H1 (cell line): ENCODE measurements at regions not wholly inside any gene's neighbourhood (a gene's known extent, or its start where the extent isn't known, plus 50 kb on each side); places are given as distances from the start of the nearest gene placed in this dataset.
A peak's percentile ranks its signal among the peaks of the same experiment; 100 is the strongest.

Experiments used
- CTCF ChIA-PET: fragments of 300-600 bp; sonication (Branson Sonifier 250); formaldehyde crosslinking; loops from one replicate; lab custom pipeline; 2021; ENCODE audit not compliant: partially characterized antibody; lab: Charles Lee
- POLR2A ChIA-PET: fragments of 300-600 bp; sonication (Branson Sonifier 250); formaldehyde crosslinking; loops from one replicate; lab custom pipeline; 2021; ENCODE audit warnings: inconsistent platforms; ENCODE audit not compliant: partially characterized antibody; lab: Charles Lee
- DNase-seq, 2 experiments: peaks; one replicate each; pipeline versions ENCODE4 v3.0.0 to v3.0.0-alpha.2; 2010 to 2022; ENCODE audit warnings: low spot score in 2 of 2, low read depth in 1 of 2, mixed read lengths in 1 of 2
- FAIRE-seq: peaks from 2 replicates; lab custom pipeline; 2011; peaks lifted over from hg19 to GRCh38; lab: Jason Lieb, UNC
- H2AFZ ChIP-seq: 2 replicates; pipeline ENCODE4 v1.8.1; 2012; ENCODE audit warnings: low read length, inconsistent platforms
- H2AK5ac ChIP-seq: 2 replicates; pipeline ENCODE4 v1.6.1; 2013; ENCODE audit warnings: low read depth, low read length
- H2BK120ac ChIP-seq: replicated peaks from 2 replicates; pipeline ENCODE3; 2013; ENCODE audit warnings: low read depth, low read length, inconsistent platforms
- H2BK12ac ChIP-seq: 2 replicates; pipeline ENCODE4 v1.6.1; 2013; ENCODE audit warnings: low read depth, low read length
- H2BK15ac ChIP-seq: 2 replicates; pipeline ENCODE4 v1.6.1; 2013; ENCODE audit warnings: low read length
- H2BK20ac ChIP-seq: 2 replicates; pipeline ENCODE4 v1.6.1; 2013; ENCODE audit warnings: low read length
- H2BK5ac ChIP-seq: 2 replicates; pipeline ENCODE4 v1.6.1; 2013; ENCODE audit warnings: low read depth, low read length
- H3K14ac ChIP-seq: 2 replicates; pipeline ENCODE4 v1.6.1; 2013; ENCODE audit warnings: inconsistent platforms; ENCODE audit not compliant: insufficient read length
- H3K18ac ChIP-seq: 2 replicates; pipeline ENCODE4 v1.6.1; 2013; ENCODE audit warnings: low read length; ENCODE audit errors: extremely low read depth
- H3K23ac ChIP-seq: 2 replicates; pipeline ENCODE4 v1.6.1; 2013; ENCODE audit warnings: inconsistent platforms; ENCODE audit not compliant: insufficient read length
- H3K23me2 ChIP-seq: 2 replicates; pipeline ENCODE4 v1.6.1; 2013; ENCODE audit warnings: low read depth, low read length
- H3K27ac ChIP-seq: 2 replicates; pipeline ENCODE4 v1.6.1; 2011; ENCODE audit warnings: low read depth, low read length, inconsistent platforms
- H3K27me3 ChIP-seq, 4 experiments: replicated peaks in 1 of 4; 1 replicate in 1 of 4; 2 replicates in 3 of 4; pipeline versions ENCODE4 v1.6.1 to v1.8.1; 2011 to 2013; ENCODE audit warnings: low read length in 3 of 4, mild to moderate bottlenecking in 3 of 4, inconsistent platforms in 2 of 4, mixed read lengths in 2 of 4, moderate library complexity in 1 of 4; ENCODE audit not compliant: control insufficient read depth in 3 of 4, insufficient read depth in 3 of 4; ENCODE audit errors: extremely low read depth in 1 of 4
- H3K36me3 ChIP-seq, 4 experiments: 2 replicates each; pipeline versions ENCODE4 v1.6.1 to v1.8.1; 2011 to 2013; ENCODE audit warnings: mild to moderate bottlenecking in 4 of 4, low read length in 3 of 4, moderate library complexity in 2 of 4, control low read depth in 1 of 4, inconsistent platforms in 1 of 4; ENCODE audit not compliant: insufficient read depth in 4 of 4, control insufficient read depth in 2 of 4
- H3K4ac ChIP-seq: replicated peaks from 2 replicates; pipeline ENCODE3; 2013; ENCODE audit warnings: low read length, low read depth, mixed read lengths, inconsistent platforms; ENCODE audit not compliant: insufficient read length
- H3K4me1 ChIP-seq, 4 experiments: replicated peaks in 1 of 4; 1 replicate in 1 of 4; 2 replicates in 3 of 4; pipeline versions ENCODE4 v1.6.1 to v1.8.1; 2011 to 2013; ENCODE audit warnings: low read length in 3 of 4, inconsistent platforms in 2 of 4, mixed read lengths in 1 of 4; ENCODE audit not compliant: insufficient read depth in 4 of 4, control insufficient read depth in 3 of 4
- H3K4me2 ChIP-seq, 2 experiments: 2 replicates each; pipeline versions ENCODE4 v1.6.1 to v1.8.1; 2011 to 2013; ENCODE audit warnings: low read depth in 2 of 2, low read length in 2 of 2, control low read depth in 1 of 2, inconsistent platforms in 1 of 2, mild to moderate bottlenecking in 1 of 2; ENCODE audit not compliant: insufficient read depth in 1 of 2
- H3K4me3 ChIP-seq, 4 experiments: fragments of 200-600, 300-600 bp in 1 of 4; sonication (generic), shearing (Covaris generic), sonication (Bioruptor Twin) in 1 of 4; 2 replicates each; pipeline versions ENCODE4 v1.5.1 to v1.8.1; 2011 to 2016; ENCODE audit warnings: low read length in 4 of 4, low read depth in 3 of 4, control low read depth in 2 of 4, inconsistent platforms in 2 of 4, mild to moderate bottlenecking in 2 of 4, mixed read lengths in 1 of 4, moderate library complexity in 1 of 4; ENCODE audit not compliant: insufficient read depth in 2 of 4; ENCODE audit errors: extremely low read depth in 1 of 4
- H3K56ac ChIP-seq: replicated peaks from 2 replicates; pipeline ENCODE3; 2013; ENCODE audit warnings: low read depth, mild to moderate bottlenecking, mixed read lengths, low read length, inconsistent platforms; ENCODE audit not compliant: insufficient read length
- H3K79me1 ChIP-seq: 2 replicates; pipeline ENCODE4 v1.6.1; 2013; ENCODE audit warnings: low read depth, low read length, control low read depth
- H3K79me2 ChIP-seq, 2 experiments: 2 replicates each; pipeline versions ENCODE4 v1.6.1 to v1.8.1; 2012 to 2013; ENCODE audit warnings: low read length in 2 of 2, mild to moderate bottlenecking in 2 of 2, inconsistent platforms in 1 of 2; ENCODE audit not compliant: insufficient read depth in 2 of 2, control insufficient read depth in 1 of 2
- H3K9ac ChIP-seq, 4 experiments: replicated peaks in 1 of 4; 1 replicate in 1 of 4; 2 replicates in 3 of 4; pipeline versions ENCODE4 v1.6.1 to v1.8.1; 2011 to 2013; ENCODE audit warnings: low read depth in 3 of 4, low read length in 3 of 4, control low read depth in 2 of 4, mild to moderate bottlenecking in 2 of 4, moderate library complexity in 2 of 4, inconsistent platforms in 1 of 4; ENCODE audit errors: extremely low read depth in 1 of 4
- H3K9me3 ChIP-seq, 2 experiments: 2 replicates each; pipeline versions ENCODE4 v1.6.1 to v1.8.1; 2012 to 2013; ENCODE audit warnings: mild to moderate bottlenecking in 2 of 2, moderate library complexity in 2 of 2, control low read depth in 1 of 2, inconsistent platforms in 1 of 2, low read depth in 1 of 2, low read length in 1 of 2, mixed read lengths in 1 of 2; ENCODE audit not compliant: insufficient read depth in 2 of 2
- H4K20me1 ChIP-seq, 2 experiments: replicated peaks in 1 of 2; 2 replicates each; pipeline versions ENCODE3 to v1.8.1; 2011 to 2013; ENCODE audit warnings: inconsistent platforms in 2 of 2, low read length in 2 of 2, mild to moderate bottlenecking in 1 of 2; ENCODE audit not compliant: insufficient read depth in 2 of 2, control insufficient read depth in 1 of 2
- H4K5ac ChIP-seq: 2 replicates; pipeline ENCODE4 v1.6.1; 2013; ENCODE audit warnings: low read length, low read depth, mixed read lengths, inconsistent platforms; ENCODE audit not compliant: insufficient read length
- H4K8ac ChIP-seq: 2 replicates; pipeline ENCODE4 v1.8.0; 2013; ENCODE audit warnings: mild to moderate bottlenecking, moderate library complexity, low read length, inconsistent platforms; ENCODE audit not compliant: insufficient read depth; ENCODE audit errors: extremely low read depth
- H4K91ac ChIP-seq: replicated peaks from 2 replicates; pipeline ENCODE3; 2013; ENCODE audit warnings: low read length, mixed read lengths, inconsistent platforms; ENCODE audit not compliant: insufficient read length
- RAD21 ChIP-seq, 2 experiments: IDR thresholded peaks in 1 of 2; conservative IDR thresholded peaks in 1 of 2; 2 replicates each; pipeline ENCODE4 v1.6.1; 2011; ENCODE audit warnings: low read depth in 2 of 2, low read length in 2 of 2, improper control_type of control experiment in 1 of 2, inconsistent platforms in 1 of 2, mild to moderate bottlenecking in 1 of 2, moderate library complexity in 1 of 2
- USF2 ChIP-seq: IDR thresholded peaks from 2 replicates; pipeline ENCODE4 v1.6.1; 2011; ENCODE audit warnings: low read length, improper control_type of control experiment
- WGBS, 2 experiments: shearing (Covaris generic) in 1 of 2; methylation state at CpG; one replicate each; pipeline versions ENCODE4 v1.1.6 to v1.1.7; 2013 to 2015; ENCODE audit warnings: low lambda C conversion rate in 2 of 2, mixed read lengths in 2 of 2, inconsistent platforms in 1 of 2, low coverage in 1 of 2, missing lambda C conversion rate in 1 of 2; ENCODE audit not compliant: insufficient replicate concordance in 2 of 2, insufficient coverage in 1 of 2, insufficient read length in 1 of 2; ENCODE audit errors: extremely low coverage in 1 of 2, missing lambda C conversion rate in 1 of 2; 5-methylcytosine and 5-hydroxymethylcytosine counted together

- Histone ChIP-seq H3K23ac (no peak overlapping the region), H3K14ac (no peak overlapping the region), H4K20me1 (no peaks in the 10 kb centered on the region), H3K79me2 (peaks cover 0 to 25% of the 10 kb centered on the region in 2 experiments; a peak in 3 of 4 replicates), H2BK20ac (no peak overlapping the region), H3K4me2 (peak overlapping the region in 1 of 2 experiments; percentile 5; a peak in 1 of 4 replicates), H3K23me2 (peaks cover 5% of the 10 kb centered on the region), H3K79me1 (no peaks in the 10 kb centered on the region), H2BK120ac (no peak overlapping the region), H3K9ac (no peak overlapping the region), H2BK15ac (no peak overlapping the region), H2BK12ac (no peak overlapping the region), H3K27ac (no peak overlapping the region), H2BK5ac (no peak overlapping the region), H2AFZ (peak overlapping the region; percentile 92; the same call in 1 of the 2 replicates), H3K4me1 (peaks cover 0 to 4% (median under 1%) of the 10 kb centered on the region in 4 experiments; a peak in 2 of 7 replicates), H2AK5ac (no peak overlapping the region), H3K4me3 (no peak overlapping the region), H3K18ac (no peak overlapping the region; the same call in 1 of the 2 replicates), H3K9me3 (no peaks in the 10 kb centered on the region), H4K8ac (no peak overlapping the region; the same call in 1 of the 2 replicates), H4K91ac (no peak overlapping the region), H3K27me3 (no peaks in the 10 kb centered on the region), H3K56ac (no peak overlapping the region), H3K36me3 (peaks cover 0 to 7% (median 1%) of the 10 kb centered on the region in 4 experiments; a peak in 3 of 8 replicates), H3K4ac (no peak overlapping the region), H4K5ac (no peak overlapping the region)
- no peak for FAIRE-seq
- WGBS, 2 experiments, result 26% methylated on average over 11 of the region's 11 CpGs; no CpG with 5 or more reads in 1 of the 2 experiments
- DNase-seq, result peak; percentile 53 to 99
- CTCF ChIA-PET, result interaction anchor here (0.6 to 4.3 kb wide), 42 partner anchors 10 to 676 kb away, joined by 3 to 44 read pairs (median 4); partner anchors contain the start of gene SEC14L1
- POLR2A ChIA-PET, result interaction anchor here (1.0 to 1.1 kb wide), 2 partner anchors 16 to 349 kb away, joined by 3 read pairs; partner anchors contain the start of gene MFSD11
- TF ChIP-seq USF2 (no peak), RAD21 (IDR thresholded peaks at IDR 0.05 in 1 of 2, conservative IDR thresholded peaks at IDR 0.05 in 1 of 2; ENCODE audit: low read depth in 2 of 2, low read length in 2 of 2) (peak; percentile 55 to 73)
Measured at GRCh38 chr17:77086433-77087010, 54.2 kb upstream of the SEC14L1 start.
